Thyroid gland (tissue), 4 donors: ENCODE measurements at regions not wholly inside any gene's neighbourhood (a gene's known extent, or its start where the extent isn't known, plus 50 kb on each side); places are given as distances from the start of the nearest gene placed in this dataset.

Source experiments
- POLR2A ChIP-seq, 2 donors: fragments of 450-650 bp; IDR thresholded peaks; one replicate each; pipeline ENCODE4 v1.6.1; 2017; ENCODE audit warnings: antibody characterized with exemption in 2 of 2, mild to moderate bottlenecking in 2 of 2, moderate library complexity in 1 of 2
- TF ChIP-seq, protein P1 (sequence below), 6 experiments: fragments of 200-600 bp in 3 of 6; fragments of 450-650 bp in 3 of 6; sonication (generic) in 3 of 6; IDR thresholded peaks; one replicate each; pipeline ENCODE4 v1.5.1; 2016 to 2019; ENCODE audit warnings: antibody characterized with exemption in 6 of 6, mild to moderate bottlenecking in 2 of 6, inconsistent platforms in 1 of 6, moderate library complexity in 1 of 6

DNA sequence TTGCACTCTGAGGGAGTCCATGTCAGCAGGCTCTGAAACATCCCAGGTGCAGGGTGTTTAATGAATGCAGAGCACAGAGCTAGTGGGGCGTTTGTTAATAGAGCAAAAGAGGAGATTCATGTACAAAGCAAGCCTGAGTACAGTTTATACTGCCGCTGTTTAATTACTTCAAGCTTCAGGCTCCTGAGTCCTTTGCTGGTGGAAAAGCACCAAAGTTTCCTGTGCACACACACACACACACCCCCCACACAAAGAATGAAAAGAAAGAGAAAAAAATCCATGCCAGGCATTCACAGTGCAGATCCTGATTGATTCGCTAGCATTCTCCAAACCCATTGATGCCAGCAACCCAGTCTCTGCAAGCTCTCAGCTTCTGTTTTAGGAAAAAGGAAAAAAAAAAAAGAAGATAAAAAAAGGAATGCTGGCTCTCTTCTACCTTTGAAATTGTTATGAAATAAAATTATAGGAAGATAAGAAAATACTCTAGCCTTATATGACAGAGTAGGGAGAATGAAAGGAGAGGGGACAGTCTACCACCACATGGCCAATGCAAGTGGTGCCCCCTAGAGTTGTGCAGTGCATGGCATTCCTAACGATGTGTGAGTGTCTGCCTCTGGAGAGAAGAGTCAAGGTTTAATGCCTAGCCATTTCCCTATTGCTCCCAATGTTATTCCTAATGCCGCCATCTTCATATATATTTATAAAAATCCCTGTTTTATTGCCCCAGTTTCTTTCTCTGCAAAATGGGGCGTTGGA lies 216.5 kb downstream of the TMEM114 start:
- TF ChIP-seq POLR2A (IDR thresholded peaks at IDR 0.05): no peak
- TF ChIP-seq, protein P1, sequence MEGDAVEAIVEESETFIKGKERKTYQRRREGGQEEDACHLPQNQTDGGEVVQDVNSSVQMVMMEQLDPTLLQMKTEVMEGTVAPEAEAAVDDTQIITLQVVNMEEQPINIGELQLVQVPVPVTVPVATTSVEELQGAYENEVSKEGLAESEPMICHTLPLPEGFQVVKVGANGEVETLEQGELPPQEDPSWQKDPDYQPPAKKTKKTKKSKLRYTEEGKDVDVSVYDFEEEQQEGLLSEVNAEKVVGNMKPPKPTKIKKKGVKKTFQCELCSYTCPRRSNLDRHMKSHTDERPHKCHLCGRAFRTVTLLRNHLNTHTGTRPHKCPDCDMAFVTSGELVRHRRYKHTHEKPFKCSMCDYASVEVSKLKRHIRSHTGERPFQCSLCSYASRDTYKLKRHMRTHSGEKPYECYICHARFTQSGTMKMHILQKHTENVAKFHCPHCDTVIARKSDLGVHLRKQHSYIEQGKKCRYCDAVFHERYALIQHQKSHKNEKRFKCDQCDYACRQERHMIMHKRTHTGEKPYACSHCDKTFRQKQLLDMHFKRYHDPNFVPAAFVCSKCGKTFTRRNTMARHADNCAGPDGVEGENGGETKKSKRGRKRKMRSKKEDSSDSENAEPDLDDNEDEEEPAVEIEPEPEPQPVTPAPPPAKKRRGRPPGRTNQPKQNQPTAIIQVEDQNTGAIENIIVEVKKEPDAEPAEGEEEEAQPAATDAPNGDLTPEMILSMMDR (IDR thresholded peaks at IDR 0.05): no peak
